ENCODE measurements at regions not wholly inside any gene's neighbourhood (a gene's known extent, or its start where the extent isn't known, plus 50 kb on each side); places are given as distances from the start of the nearest gene placed in this dataset.
"Not testable (repeated sequence)": the region's sequence is repeated elsewhere in the genome, so short reads cannot be mapped to it uniquely, and the experiment has no call there.

DNA sequence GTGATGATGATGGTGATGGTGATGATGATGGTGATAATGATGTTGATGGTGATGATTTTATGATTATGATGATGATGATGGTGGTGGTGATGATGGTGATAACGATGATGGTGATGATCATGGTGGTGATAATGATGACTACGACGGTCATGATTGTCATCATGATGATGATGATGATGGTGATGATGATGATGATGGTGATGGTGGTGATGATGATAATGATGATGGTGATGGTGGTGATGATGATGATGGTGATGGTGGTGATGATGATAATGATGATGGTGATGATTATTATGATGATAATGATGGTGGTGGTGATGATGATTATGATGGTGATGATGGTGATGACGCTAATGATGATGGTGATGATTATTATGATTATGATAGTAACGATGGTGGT, 54.1 kb upstream of the SFSWAP start:
- TF ChIP-seq, protein P1, sequence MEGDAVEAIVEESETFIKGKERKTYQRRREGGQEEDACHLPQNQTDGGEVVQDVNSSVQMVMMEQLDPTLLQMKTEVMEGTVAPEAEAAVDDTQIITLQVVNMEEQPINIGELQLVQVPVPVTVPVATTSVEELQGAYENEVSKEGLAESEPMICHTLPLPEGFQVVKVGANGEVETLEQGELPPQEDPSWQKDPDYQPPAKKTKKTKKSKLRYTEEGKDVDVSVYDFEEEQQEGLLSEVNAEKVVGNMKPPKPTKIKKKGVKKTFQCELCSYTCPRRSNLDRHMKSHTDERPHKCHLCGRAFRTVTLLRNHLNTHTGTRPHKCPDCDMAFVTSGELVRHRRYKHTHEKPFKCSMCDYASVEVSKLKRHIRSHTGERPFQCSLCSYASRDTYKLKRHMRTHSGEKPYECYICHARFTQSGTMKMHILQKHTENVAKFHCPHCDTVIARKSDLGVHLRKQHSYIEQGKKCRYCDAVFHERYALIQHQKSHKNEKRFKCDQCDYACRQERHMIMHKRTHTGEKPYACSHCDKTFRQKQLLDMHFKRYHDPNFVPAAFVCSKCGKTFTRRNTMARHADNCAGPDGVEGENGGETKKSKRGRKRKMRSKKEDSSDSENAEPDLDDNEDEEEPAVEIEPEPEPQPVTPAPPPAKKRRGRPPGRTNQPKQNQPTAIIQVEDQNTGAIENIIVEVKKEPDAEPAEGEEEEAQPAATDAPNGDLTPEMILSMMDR (conservative IDR thresholded peaks at IDR 0.05; ENCODE audit: low read depth, low read length): not testable (repeated sequence)
- not testable (repeated sequence) for TF ChIP-seq RCOR1 (IDR thresholded peaks at IDR 0.05; ENCODE audit: insufficient replicate concordance, low read length)

All from IMR-90 (cell line).